ENCODE measurements at regions not wholly inside any gene's neighbourhood (a gene's known extent, or its start where the extent isn't known, plus 50 kb on each side); places are given as distances from the start of the nearest gene placed in this dataset.

- TF ChIP-seq, protein P1, sequence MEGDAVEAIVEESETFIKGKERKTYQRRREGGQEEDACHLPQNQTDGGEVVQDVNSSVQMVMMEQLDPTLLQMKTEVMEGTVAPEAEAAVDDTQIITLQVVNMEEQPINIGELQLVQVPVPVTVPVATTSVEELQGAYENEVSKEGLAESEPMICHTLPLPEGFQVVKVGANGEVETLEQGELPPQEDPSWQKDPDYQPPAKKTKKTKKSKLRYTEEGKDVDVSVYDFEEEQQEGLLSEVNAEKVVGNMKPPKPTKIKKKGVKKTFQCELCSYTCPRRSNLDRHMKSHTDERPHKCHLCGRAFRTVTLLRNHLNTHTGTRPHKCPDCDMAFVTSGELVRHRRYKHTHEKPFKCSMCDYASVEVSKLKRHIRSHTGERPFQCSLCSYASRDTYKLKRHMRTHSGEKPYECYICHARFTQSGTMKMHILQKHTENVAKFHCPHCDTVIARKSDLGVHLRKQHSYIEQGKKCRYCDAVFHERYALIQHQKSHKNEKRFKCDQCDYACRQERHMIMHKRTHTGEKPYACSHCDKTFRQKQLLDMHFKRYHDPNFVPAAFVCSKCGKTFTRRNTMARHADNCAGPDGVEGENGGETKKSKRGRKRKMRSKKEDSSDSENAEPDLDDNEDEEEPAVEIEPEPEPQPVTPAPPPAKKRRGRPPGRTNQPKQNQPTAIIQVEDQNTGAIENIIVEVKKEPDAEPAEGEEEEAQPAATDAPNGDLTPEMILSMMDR (IDR thresholded peaks at IDR 0.05): peak; percentile 31
- TF ChIP-seq EZH2 (IDR thresholded peaks at IDR 0.05): no peak
- TF ChIP-seq EZH2phosphoT487 (IDR thresholded peaks at IDR 0.05): no peak
Observed at GRCh38 chr17:43330876-43331639, 67.7 kb upstream of the ARL4D start.
